Epithelial cell of proximal tubule (primary cell): ENCODE measurements at regions not wholly inside any gene's neighbourhood (a gene's known extent, or its start where the extent isn't known, plus 50 kb on each side); places are given as distances from the start of the nearest gene placed in this dataset.

Experiments
- DNase-seq: peaks from one replicate; pipeline ENCODE4 v3.0.0-alpha.2; 2011; ENCODE audit warnings: low read depth
- H3K4me3 ChIP-seq: 2 replicates; pipeline ENCODE4 v1.5.1; 2011; ENCODE audit warnings: low read depth, mild to moderate bottlenecking, low read length
- CTCF ChIP-seq: conservative IDR thresholded peaks from 2 replicates; pipeline ENCODE4 v1.5.1; 2012; ENCODE audit warnings: low read depth, mild to moderate bottlenecking, low read length

DNA sequence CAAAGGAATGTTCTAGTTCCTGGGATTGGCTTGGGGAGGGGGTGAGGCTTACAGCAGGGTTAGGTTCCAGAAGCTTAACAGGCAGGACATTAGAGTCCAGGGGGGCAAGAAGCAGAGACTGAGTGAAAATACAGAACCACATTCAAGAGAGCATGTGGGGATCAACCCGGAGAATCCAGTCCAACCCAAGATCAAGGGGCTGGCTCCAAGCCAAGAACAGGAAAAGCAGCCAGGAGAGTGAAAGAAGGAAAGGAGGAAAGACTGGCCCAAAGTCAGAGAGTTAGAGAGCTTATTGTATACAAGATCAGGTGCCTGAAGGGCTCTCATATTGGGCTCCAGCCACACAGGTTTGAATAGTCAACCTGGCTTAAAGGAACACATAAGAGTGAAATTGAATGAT lies 190.3 kb upstream of the CDKN3 start:
- H3K4me3 ChIP-seq: no peak overlapping the region
- DNase-seq: no peak
- no peak for TF ChIP-seq CTCF

DNA sequence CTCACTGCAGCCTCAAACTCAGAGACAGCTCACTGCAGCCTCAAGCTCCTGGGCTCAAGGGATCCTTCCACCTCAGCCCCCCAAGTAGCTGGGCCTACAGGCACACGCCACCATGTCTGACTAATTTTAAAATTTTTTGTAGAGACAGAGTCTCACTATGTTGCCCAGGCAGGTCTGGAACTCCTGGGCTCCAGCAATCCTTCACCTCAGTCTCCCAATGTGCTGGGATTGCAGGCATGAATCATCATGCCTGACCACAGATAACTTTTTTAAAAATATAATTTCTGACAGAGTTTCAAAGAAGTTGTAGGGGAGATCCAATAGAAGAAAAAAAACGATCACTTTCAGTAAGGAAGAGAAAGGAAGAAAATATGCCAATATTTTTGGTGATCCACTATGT lies 189.7 kb upstream of the CDKN3 start:
- H3K4me3 ChIP-seq: no peak overlapping the region
- no peak for DNase-seq
- TF ChIP-seq CTCF: no peak

- TF ChIP-seq CTCF: no peak
- H3K4me3 ChIP-seq: no peak overlapping the region
- DNase-seq: no peak
Measured at GRCh38 chr14:54207476-54208462, 189.0 kb upstream of the CDKN3 start.

GRCh38 chr14:54208751-54209150 lies 188.1 kb upstream of the CDKN3 start:
- DNase-seq: no peak
- no peak overlapping the region for H3K4me3 ChIP-seq
- no peak for TF ChIP-seq CTCF

GRCh38 chr14:54209511-54210250 lies 187.1 kb upstream of the CDKN3 start:
- no peak overlapping the region for H3K4me3 ChIP-seq
- TF ChIP-seq CTCF: no peak
- DNase-seq: peak; percentile 46

DNA sequence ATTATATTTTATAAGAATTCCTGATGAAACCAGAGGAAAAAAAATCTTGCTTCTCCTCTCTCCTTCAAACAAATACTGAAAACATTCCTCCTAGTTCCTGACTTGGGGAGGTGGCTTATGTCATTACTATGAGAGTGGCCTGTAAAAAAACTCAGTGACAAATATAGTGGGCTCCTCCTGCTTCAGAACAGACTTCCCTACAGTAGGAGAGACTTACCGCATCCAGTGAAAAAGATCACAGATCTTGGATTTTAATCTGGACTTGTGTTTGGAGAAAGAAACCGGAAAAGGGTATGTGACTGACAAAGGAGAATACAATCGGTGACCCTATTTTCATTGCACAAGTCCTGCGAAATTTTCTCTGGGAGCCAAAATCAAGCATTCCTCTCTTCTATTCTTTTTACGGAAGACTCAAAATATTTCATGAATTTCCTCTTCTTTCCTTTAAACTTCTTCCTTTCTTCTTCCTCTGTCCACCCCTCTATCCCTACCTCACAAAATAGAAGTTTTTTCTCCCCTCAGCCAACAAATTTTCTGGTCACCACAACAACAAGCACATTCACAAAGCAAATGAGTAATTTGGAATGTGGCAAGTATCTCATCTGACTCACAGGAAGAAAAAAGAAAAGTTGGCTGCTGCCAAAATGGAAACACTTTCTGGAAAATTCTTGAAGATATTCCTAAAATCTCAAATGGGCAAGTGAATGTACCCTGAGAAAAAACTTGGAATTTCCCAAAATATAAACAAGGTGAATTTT lies 185.1 kb upstream of the CDKN3 start:
- H3K4me3 ChIP-seq: no peak overlapping the region
- TF ChIP-seq CTCF: no peak
- DNase-seq: peak; percentile 74
